ENCODE measurements at regions not wholly inside any gene's neighbourhood (a gene's known extent, or its start where the extent isn't known, plus 50 kb on each side); places are given as distances from the start of the nearest gene placed in this dataset.
"Not testable (repeated sequence)": the region's sequence is repeated elsewhere in the genome, so short reads cannot be mapped to it uniquely, and the experiment has no call there.

GRCh38 chrX:67288156-67288555 lies 255.7 kb upstream of the AR start:
- DNase-seq: no peak

- DNase-seq: no peak
Observed at GRCh38 chrX:67289055-67289499, 254.7 kb upstream of the AR start.

GRCh38 chrX:67290489-67291220 lies 253.2 kb upstream of the AR start:
- no peak for DNase-seq

GRCh38 chrX:67295924-67296323 lies 247.9 kb upstream of the AR start:
- DNase-seq: no peak

- DNase-seq: no peak
Observed at GRCh38 chrX:67296395-67296794, 247.4 kb upstream of the AR start.

- DNase-seq: no peak
Observed at GRCh38 chrX:67317725-67318124, 226.1 kb upstream of the AR start.

GRCh38 chrX:67328476-67328875 lies 215.3 kb upstream of the AR start:
- DNase-seq: peak; percentile 1

GRCh38 chrX:67334323-67334722 lies 209.5 kb upstream of the AR start:
- no peak for DNase-seq

- no peak for DNase-seq
Observed at GRCh38 chrX:67338262-67338661, 205.6 kb upstream of the AR start.

- DNase-seq: no peak
Observed at GRCh38 chrX:67342138-67342537, 201.7 kb upstream of the AR start.

GRCh38 chrX:67346225-67346624 lies 197.6 kb upstream of the AR start:
- DNase-seq: no peak

GRCh38 chrX:67346667-67347066 lies 197.2 kb upstream of the AR start:
- no peak for DNase-seq

GRCh38 chrX:67347145-67347544 lies 196.7 kb upstream of the AR start:
- DNase-seq: no peak

GRCh38 chrX:67351411-67351810 lies 192.4 kb upstream of the AR start:
- DNase-seq: no peak

GRCh38 chrX:67353651-67354370 lies 190.0 kb upstream of the AR start:
- DNase-seq: no peak

- not testable (repeated sequence) for DNase-seq
Observed at GRCh38 chrX:67361267-67361666, 182.6 kb upstream of the AR start.

GRCh38 chrX:67384403-67384802 lies 159.4 kb upstream of the AR start:
- DNase-seq: no peak

- no peak for DNase-seq
Observed at GRCh38 chrX:67408423-67409079, 135.3 kb upstream of the AR start.

GRCh38 chrX:67415937-67416336 lies 127.9 kb upstream of the AR start:
- DNase-seq: no peak

GRCh38 chrX:67426946-67427345 lies 116.9 kb upstream of the AR start:
- DNase-seq: no peak

GRCh38 chrX:67435536-67435935 lies 108.3 kb upstream of the AR start:
- DNase-seq: no peak

GRCh38 chrX:67436867-67437266 lies 107.0 kb upstream of the AR start:
- DNase-seq: no peak

- no peak for DNase-seq
Observed at GRCh38 chrX:67437821-67438220, 106.0 kb upstream of the AR start.

GRCh38 chrX:67475259-67475658 lies 68.6 kb upstream of the AR start:
- DNase-seq: not testable (repeated sequence)
